Fibroblast of lung (primary cell): ENCODE measurements at regions not wholly inside any gene's neighbourhood (a gene's known extent, or its start where the extent isn't known, plus 50 kb on each side); places are given as distances from the start of the nearest gene placed in this dataset.

Source experiments
- EZH2 ChIP-seq: IDR thresholded peaks from 2 replicates; pipeline ENCODE4 v1.5.1; 2012; ENCODE audit warnings: low read length, control low read depth, mild to moderate bottlenecking; ENCODE audit errors: missing control alignments
- TF ChIP-seq, protein P1 (sequence below), 2 donors: IDR thresholded peaks in 1 of 2; conservative IDR thresholded peaks in 1 of 2; 1 replicate in 1 of 2; 2 replicates in 1 of 2; pipeline ENCODE4 v1.5.1; 2011 to 2012; ENCODE audit warnings: low read length in 2 of 2, control low read depth in 1 of 2, inconsistent platforms in 1 of 2, low read depth in 1 of 2, mild to moderate bottlenecking in 1 of 2

DNA sequence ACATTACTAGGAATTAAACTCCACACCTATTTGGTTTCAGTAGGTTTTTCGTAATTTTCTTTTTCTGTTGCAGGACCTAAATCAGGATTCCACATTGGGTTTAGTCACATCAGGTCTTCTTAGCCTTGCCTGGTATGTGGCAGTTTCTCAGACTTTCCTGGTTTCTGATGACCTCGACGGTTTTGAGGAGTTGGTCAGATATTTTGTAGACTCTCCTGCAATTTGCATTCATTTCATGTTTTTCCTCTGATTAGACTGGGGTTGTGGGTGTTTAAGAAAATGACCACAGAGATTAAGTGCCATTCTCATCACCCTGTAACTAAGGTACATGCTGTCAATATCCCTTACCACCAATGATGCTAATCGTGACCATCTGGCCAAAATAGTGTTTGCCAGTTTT lies 97.3 kb upstream of the ST6GAL2 start:
- no peak for TF ChIP-seq EZH2
- TF ChIP-seq, protein P1, sequence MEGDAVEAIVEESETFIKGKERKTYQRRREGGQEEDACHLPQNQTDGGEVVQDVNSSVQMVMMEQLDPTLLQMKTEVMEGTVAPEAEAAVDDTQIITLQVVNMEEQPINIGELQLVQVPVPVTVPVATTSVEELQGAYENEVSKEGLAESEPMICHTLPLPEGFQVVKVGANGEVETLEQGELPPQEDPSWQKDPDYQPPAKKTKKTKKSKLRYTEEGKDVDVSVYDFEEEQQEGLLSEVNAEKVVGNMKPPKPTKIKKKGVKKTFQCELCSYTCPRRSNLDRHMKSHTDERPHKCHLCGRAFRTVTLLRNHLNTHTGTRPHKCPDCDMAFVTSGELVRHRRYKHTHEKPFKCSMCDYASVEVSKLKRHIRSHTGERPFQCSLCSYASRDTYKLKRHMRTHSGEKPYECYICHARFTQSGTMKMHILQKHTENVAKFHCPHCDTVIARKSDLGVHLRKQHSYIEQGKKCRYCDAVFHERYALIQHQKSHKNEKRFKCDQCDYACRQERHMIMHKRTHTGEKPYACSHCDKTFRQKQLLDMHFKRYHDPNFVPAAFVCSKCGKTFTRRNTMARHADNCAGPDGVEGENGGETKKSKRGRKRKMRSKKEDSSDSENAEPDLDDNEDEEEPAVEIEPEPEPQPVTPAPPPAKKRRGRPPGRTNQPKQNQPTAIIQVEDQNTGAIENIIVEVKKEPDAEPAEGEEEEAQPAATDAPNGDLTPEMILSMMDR (conservative IDR thresholded peaks at IDR 0.05 in 1 of 2, IDR thresholded peaks at IDR 0.05 in 1 of 2; ENCODE audit: low read depth in 1 of 2, low read length in 2 of 2), result no peak
